Head of caudate nucleus (tissue), 42 donors: ENCODE measurements at regions not wholly inside any gene's neighbourhood (a gene's known extent, or its start where the extent isn't known, plus 50 kb on each side); places are given as distances from the start of the nearest gene placed in this dataset.
A peak's percentile ranks its signal among the peaks of the same experiment; 100 is the strongest.

Experiments
- DNase-seq, 42 donors: peaks; one replicate each; pipeline versions ENCODE4 v3.0.0 to v3.0.0-alpha.2; 2020 to 2021; ENCODE audit warnings: mixed read lengths in 7 of 42
- intact Hi-C: fragments of 100-400 bp; cut with DNase I; formaldehyde crosslinking; loops from one replicate; pipeline ENCODE4 v1.15.0; 2022

GRCh38 chr14:25570483-25570882, 520.5 kb upstream of the STXBP6 start:
- DNase-seq = no peak

GRCh38 chr14:25557466-25557865, 507.5 kb upstream of the STXBP6 start:
- DNase-seq = no peak
- intact Hi-C loops = no loop called here

More at GRCh38 chr14:25570483-25570882, 520.5 kb upstream of the STXBP6 start:
- intact Hi-C loops = no loop called here

- DNase-seq = no peak
- intact Hi-C loops = no loop called here
Measured at GRCh38 chr14:25552826-25553225, 502.9 kb upstream of the STXBP6 start.

- DNase-seq = no peak
- intact Hi-C loops = no loop called here
Measured at GRCh38 chr14:25551674-25552073, 501.7 kb upstream of the STXBP6 start.

- intact Hi-C loops = no loop called here
- no peak for DNase-seq
Measured at GRCh38 chr14:25546826-25547225, 496.9 kb upstream of the STXBP6 start.

- intact Hi-C loops = no loop called here
- peak in 32 of 42 donors; percentile 9 to 69 (median 36) for DNase-seq
Measured at GRCh38 chr14:25537846-25538455, 488.0 kb upstream of the STXBP6 start.

GRCh38 chr14:25526290-25526689, 476.3 kb upstream of the STXBP6 start:
- intact Hi-C loops = no loop called here
- DNase-seq = no peak

GRCh38 chr14:25522926-25523325, 473.0 kb upstream of the STXBP6 start:
- intact Hi-C loops = no loop called here
- no peak for DNase-seq

GRCh38 chr14:25522116-25522515, 472.2 kb upstream of the STXBP6 start:
- DNase-seq = no peak
- intact Hi-C loops = no loop called here

- intact Hi-C loops = no loop called here
- DNase-seq = no peak
Measured at GRCh38 chr14:25521616-25522015, 471.7 kb upstream of the STXBP6 start.

GRCh38 chr14:25520821-25521220, 470.9 kb upstream of the STXBP6 start:
- peak in 12 of 42 donors; percentile 3 to 47 (median 17) for DNase-seq
- intact Hi-C loops = no loop called here

GRCh38 chr14:25518364-25518763, 468.4 kb upstream of the STXBP6 start:
- intact Hi-C loops = no loop called here
- peak in 23 of 42 donors; percentile 4 to 55 (median 27) for DNase-seq

- peak in 6 of 42 donors; percentile 8 to 38 (median 12) for DNase-seq
- intact Hi-C loops = no loop called here
Measured at GRCh38 chr14:25516838-25517237, 466.9 kb upstream of the STXBP6 start.

- no peak for DNase-seq
- intact Hi-C loops = no loop called here
Measured at GRCh38 chr14:25508845-25509244, 458.9 kb upstream of the STXBP6 start.

- intact Hi-C loops = no loop called here
- no peak for DNase-seq
Measured at GRCh38 chr14:25501749-25502148, 451.8 kb upstream of the STXBP6 start.

GRCh38 chr14:25488961-25489360, 439.0 kb upstream of the STXBP6 start:
- intact Hi-C loops = no loop called here
- no peak for DNase-seq

- no peak for DNase-seq
Measured at GRCh38 chr14:25485381-25485780, 435.4 kb upstream of the STXBP6 start.

GRCh38 chr14:25484906-25485305, 435.0 kb upstream of the STXBP6 start:
- intact Hi-C loops = no loop called here
- no peak for DNase-seq

More at GRCh38 chr14:25485381-25485780, 435.4 kb upstream of the STXBP6 start:
- intact Hi-C loops = no loop called here

- peak in 1 of 42 donors; percentile 12 for DNase-seq
- intact Hi-C loops = no loop called here
Measured at GRCh38 chr14:25484235-25484634, 434.3 kb upstream of the STXBP6 start.

GRCh38 chr14:25477316-25478098, 427.6 kb upstream of the STXBP6 start:
- no peak for DNase-seq
- intact Hi-C loops = no loop called here

- intact Hi-C loops = no loop called here
- DNase-seq = no peak
Measured at GRCh38 chr14:25472700-25473099, 422.8 kb upstream of the STXBP6 start.
